HuH-7 (cell line): ENCODE measurements at regions not wholly inside any gene's neighbourhood (a gene's known extent, or its start where the extent isn't known, plus 50 kb on each side); places are given as distances from the start of the nearest gene placed in this dataset.

Experiments used
- DNase-seq: peaks from one replicate; pipeline ENCODE4 v3.0.0; 2011; ENCODE audit warnings: low spot score

- DNase-seq: no peak
These were observed 471.5 kb upstream of the AGTR1 start for GRCh38 chr3:148226246-148226645.

- DNase-seq: no peak
These were observed 470.2 kb upstream of the AGTR1 start for GRCh38 chr3:148227534-148227933.

- no peak for DNase-seq
These were observed 468.6 kb upstream of the AGTR1 start for GRCh38 chr3:148229107-148229506.

GRCh38 chr3:148230473-148230872 is 467.2 kb upstream of the AGTR1 start:
- no peak for DNase-seq

GRCh38 chr3:148232389-148232788 is 465.3 kb upstream of the AGTR1 start:
- no peak for DNase-seq

GRCh38 chr3:148233403-148233802 is 464.3 kb upstream of the AGTR1 start:
- no peak for DNase-seq

- DNase-seq: no peak
These were observed 463.2 kb upstream of the AGTR1 start for GRCh38 chr3:148234536-148234935.

- DNase-seq: no peak
These were observed 462.1 kb upstream of the AGTR1 start for GRCh38 chr3:148235566-148235965.

GRCh38 chr3:148238421-148238821 is 459.3 kb upstream of the AGTR1 start:
- DNase-seq: no peak

GRCh38 chr3:148240351-148240750 is 457.4 kb upstream of the AGTR1 start:
- DNase-seq: no peak

- DNase-seq: no peak
These were observed 454.1 kb upstream of the AGTR1 start for GRCh38 chr3:148243609-148244008.

- DNase-seq: no peak
These were observed 451.3 kb upstream of the AGTR1 start for GRCh38 chr3:148246291-148246923.

- no peak for DNase-seq
These were observed 444.0 kb upstream of the AGTR1 start for GRCh38 chr3:148253713-148254112.

- no peak for DNase-seq
These were observed 443.3 kb upstream of the AGTR1 start for GRCh38 chr3:148254402-148254801.

- DNase-seq: no peak
These were observed 441.4 kb upstream of the AGTR1 start for GRCh38 chr3:148255981-148256969.

GRCh38 chr3:148262980-148263379 is 434.7 kb upstream of the AGTR1 start:
- no peak for DNase-seq

- DNase-seq: no peak
These were observed 431.9 kb upstream of the AGTR1 start for GRCh38 chr3:148265841-148266240.

- no peak for DNase-seq
These were observed 431.4 kb upstream of the AGTR1 start for GRCh38 chr3:148266341-148266740.

- no peak for DNase-seq
These were observed 427.9 kb upstream of the AGTR1 start for GRCh38 chr3:148269816-148270215.

GRCh38 chr3:148280623-148281242 is 417.0 kb upstream of the AGTR1 start:
- peak; percentile 28 for DNase-seq

GRCh38 chr3:148289159-148289558 is 408.5 kb upstream of the AGTR1 start:
- no peak for DNase-seq

- DNase-seq: no peak
These were observed 400.7 kb upstream of the AGTR1 start for GRCh38 chr3:148297013-148297412.

- DNase-seq: no peak
These were observed 390.3 kb upstream of the AGTR1 start for GRCh38 chr3:148307443-148307843.
